MM.1S (cell line): ENCODE measurements at regions not wholly inside any gene's neighbourhood (a gene's known extent, or its start where the extent isn't known, plus 50 kb on each side); places are given as distances from the start of the nearest gene placed in this dataset.

Experiments
- DNase-seq: peaks from one replicate; pipeline ENCODE4 v3.0.0-alpha.2; 2015
- H2AFZ ChIP-seq: fragments of 300-600 bp; sonication (generic); 2 replicates; pipeline ENCODE4 v1.6.0; 2016; ENCODE audit warnings: antibody characterized with exemption, low read length
- H3F3A ChIP-seq: fragments of 300-600 bp; sonication (generic); 2 replicates; pipeline ENCODE4 v1.6.1; 2016; ENCODE audit warnings: mild to moderate bottlenecking, antibody characterized with exemption, low read length, moderate library complexity, mixed read lengths; ENCODE audit not compliant: insufficient read depth
- H3K27ac ChIP-seq: fragments of 300-600 bp; sonication (generic); 2 replicates; pipeline ENCODE4 v1.5.1; 2016; ENCODE audit warnings: mild to moderate bottlenecking, low read length
- H3K27me3 ChIP-seq: fragments of 300-600 bp; sonication (generic); replicated peaks from 2 replicates; pipeline ENCODE4 v1.6.0; 2016; ENCODE audit warnings: low read length; ENCODE audit not compliant: insufficient read depth
- H3K36me3 ChIP-seq: fragments of 300-600 bp; sonication (generic); replicated peaks from 2 replicates; pipeline ENCODE4 v1.6.1; 2016; ENCODE audit warnings: mild to moderate bottlenecking, low read length, mixed read lengths; ENCODE audit not compliant: insufficient read depth
- H3K4me1 ChIP-seq: fragments of 300-600 bp; sonication (generic); 2 replicates; pipeline ENCODE4 v1.6.1; 2016; ENCODE audit warnings: low read length, mixed read lengths
- H3K4me2 ChIP-seq: fragments of 300-600 bp; sonication (generic); 2 replicates; pipeline ENCODE4 v1.6.0; 2016; ENCODE audit warnings: low read depth, low read length
- H3K4me3 ChIP-seq: fragments of 300-600 bp; sonication (generic); 2 replicates; pipeline ENCODE4 v1.5.1; 2016; ENCODE audit warnings: low read length, mixed read lengths
- H3K79me2 ChIP-seq: fragments of 300-600 bp; sonication (generic); 2 replicates; pipeline ENCODE4 v1.6.1; 2016; ENCODE audit warnings: mixed run types, low read length, mixed read lengths
- H3K9ac ChIP-seq: fragments of 300-600 bp; sonication (generic); 2 replicates; pipeline ENCODE4 v1.6.1; 2016; ENCODE audit warnings: low read length, mixed read lengths
- H3K9me2 ChIP-seq: fragments of 300-600 bp; sonication (generic); replicated peaks from 2 replicates; pipeline ENCODE4 v1.6.1; 2016; ENCODE audit warnings: mild to moderate bottlenecking, low read length, mixed read lengths; ENCODE audit not compliant: insufficient read depth
- H3K9me3 ChIP-seq: fragments of 300-600 bp; sonication (generic); replicated peaks from 2 replicates; pipeline ENCODE4 v1.6.1; 2016; ENCODE audit warnings: mild to moderate bottlenecking, low read length, mixed read lengths; ENCODE audit not compliant: insufficient read depth
- H4K20me1 ChIP-seq: fragments of 300-600 bp; sonication (generic); 2 replicates; pipeline ENCODE4 v1.6.1; 2016; ENCODE audit warnings: mild to moderate bottlenecking, low read length, moderate library complexity, mixed read lengths; ENCODE audit not compliant: insufficient read depth
- EZH2 ChIP-seq: fragments of 300-600 bp; sonication (generic); optimal IDR thresholded peaks from 2 replicates; pipeline ENCODE3; 2017; ENCODE audit warnings: low read depth, mild to moderate bottlenecking, antibody characterized with exemption, low read length, mixed read lengths
- EZH2phosphoT487 ChIP-seq: fragments of 300-600 bp; sonication (generic); IDR thresholded peaks from 2 replicates; pipeline ENCODE4 v1.6.1; 2018; ENCODE audit warnings: antibody characterized with exemption, low read length
- TF ChIP-seq, protein P1 (sequence below): fragments of 300-600 bp; sonication (generic); IDR thresholded peaks from 2 replicates; pipeline ENCODE4 v1.5.1; 2016; ENCODE audit warnings: antibody characterized with exemption, low read length, mixed read lengths

DNA sequence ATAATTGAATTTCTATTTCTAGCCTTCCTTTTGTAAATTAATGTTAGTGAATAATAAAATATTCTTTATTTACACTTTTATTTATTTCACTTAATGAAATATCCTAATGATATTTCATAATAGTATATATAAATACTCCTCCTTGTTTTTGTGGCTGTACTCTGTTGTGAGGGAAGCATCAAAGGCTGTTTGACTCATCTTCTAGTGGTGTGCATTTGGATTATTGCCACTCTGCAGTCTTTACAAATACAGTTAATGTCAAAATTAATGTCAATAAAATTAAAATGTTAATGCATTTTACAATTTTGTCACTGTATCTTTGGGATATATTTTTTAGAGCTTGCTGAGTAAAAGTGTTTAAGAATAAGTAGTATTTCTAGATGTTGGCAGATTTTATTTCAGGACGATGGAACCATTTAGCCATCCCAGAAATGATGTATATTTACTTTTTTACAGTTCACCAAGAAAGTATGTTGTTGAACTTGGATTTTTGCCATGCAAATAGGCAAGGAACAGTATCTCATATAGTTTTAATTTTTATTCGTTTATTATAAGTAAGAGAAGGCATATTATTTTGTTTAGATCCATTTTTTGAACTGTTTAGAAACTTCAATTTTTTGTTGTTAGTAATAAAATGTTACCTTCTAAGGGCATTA is 281.2 kb upstream of the SLITRK6 start:
- TF ChIP-seq EZH2 (no peak), EZH2phosphoT487 (no peak)
- TF ChIP-seq, protein P1, sequence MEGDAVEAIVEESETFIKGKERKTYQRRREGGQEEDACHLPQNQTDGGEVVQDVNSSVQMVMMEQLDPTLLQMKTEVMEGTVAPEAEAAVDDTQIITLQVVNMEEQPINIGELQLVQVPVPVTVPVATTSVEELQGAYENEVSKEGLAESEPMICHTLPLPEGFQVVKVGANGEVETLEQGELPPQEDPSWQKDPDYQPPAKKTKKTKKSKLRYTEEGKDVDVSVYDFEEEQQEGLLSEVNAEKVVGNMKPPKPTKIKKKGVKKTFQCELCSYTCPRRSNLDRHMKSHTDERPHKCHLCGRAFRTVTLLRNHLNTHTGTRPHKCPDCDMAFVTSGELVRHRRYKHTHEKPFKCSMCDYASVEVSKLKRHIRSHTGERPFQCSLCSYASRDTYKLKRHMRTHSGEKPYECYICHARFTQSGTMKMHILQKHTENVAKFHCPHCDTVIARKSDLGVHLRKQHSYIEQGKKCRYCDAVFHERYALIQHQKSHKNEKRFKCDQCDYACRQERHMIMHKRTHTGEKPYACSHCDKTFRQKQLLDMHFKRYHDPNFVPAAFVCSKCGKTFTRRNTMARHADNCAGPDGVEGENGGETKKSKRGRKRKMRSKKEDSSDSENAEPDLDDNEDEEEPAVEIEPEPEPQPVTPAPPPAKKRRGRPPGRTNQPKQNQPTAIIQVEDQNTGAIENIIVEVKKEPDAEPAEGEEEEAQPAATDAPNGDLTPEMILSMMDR = no peak
- no peak overlapping the region for H3K4me3 ChIP-seq

DNA sequence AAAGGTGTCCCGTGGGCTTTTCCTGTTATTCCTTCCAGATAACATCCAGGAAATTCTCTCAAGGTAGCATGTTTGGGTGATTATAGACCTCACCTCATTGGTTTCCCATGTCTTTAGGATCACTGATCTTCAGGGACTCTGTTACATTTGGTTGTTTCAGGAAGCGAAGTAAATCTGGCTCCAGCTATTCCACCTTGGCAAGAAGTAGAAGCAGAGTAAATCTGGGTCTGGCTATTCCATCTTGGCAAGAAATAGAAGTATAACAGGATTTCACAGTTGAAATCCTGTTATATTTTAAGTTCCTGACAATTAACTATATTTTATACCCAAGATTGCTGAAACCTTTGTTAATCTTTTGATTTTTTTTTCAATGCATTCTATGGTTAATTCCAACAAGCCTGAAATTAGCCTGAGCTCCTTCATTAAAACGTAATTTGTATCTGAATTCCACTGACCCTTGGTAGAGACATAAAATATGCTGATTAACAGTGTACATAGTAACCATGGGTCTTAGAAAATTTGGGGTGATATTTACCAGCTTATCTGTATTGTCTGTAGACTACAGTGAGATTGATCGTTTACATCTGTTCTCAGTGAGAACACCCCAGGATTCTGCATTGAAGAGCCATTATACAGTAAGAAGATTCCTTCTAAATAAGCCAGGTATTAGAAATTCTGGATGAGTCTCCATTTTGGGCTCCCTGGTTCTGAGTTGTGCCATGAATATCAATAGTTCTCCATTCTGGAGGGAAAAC is 267.6 kb upstream of the SLITRK6 start:
- no peaks in the 10 kb centered on the region for H3K9me2 ChIP-seq
- H3K36me3 ChIP-seq = no peaks in the 10 kb centered on the region
- H2AFZ ChIP-seq = no peak overlapping the region
- no peaks in the 10 kb centered on the region for H3K27me3 ChIP-seq
- no peaks in the 10 kb centered on the region for H3K79me2 ChIP-seq
- H3K4me3 ChIP-seq = no peak overlapping the region
- TF ChIP-seq EZH2phosphoT487 = no peak
- no peak for TF ChIP-seq EZH2
- TF ChIP-seq, protein P1 = no peak
- no peak overlapping the region for H3K9ac ChIP-seq
- H3K4me1 ChIP-seq = no peaks in the 10 kb centered on the region
- no peaks in the 10 kb centered on the region for H4K20me1 ChIP-seq
- DNase-seq = no peak
- H3K4me2 ChIP-seq = no peak overlapping the region
- H3K9me3 ChIP-seq = no peaks in the 10 kb centered on the region
- H3K27ac ChIP-seq = no peak overlapping the region
- no peaks in the 10 kb centered on the region for H3F3A ChIP-seq

More for the DNA sequence above, 281.2 kb upstream of the SLITRK6 start:
- Histone ChIP-seq H3K27ac (no peak overlapping the region), H3K9ac (no peak overlapping the region), H2AFZ (no peak overlapping the region), H3K4me2 (no peak overlapping the region), H3K9me2 (no peaks in the 10 kb centered on the region), H4K20me1 (no peaks in the 10 kb centered on the region), H3F3A (no peaks in the 10 kb centered on the region), H3K79me2 (no peaks in the 10 kb centered on the region), H3K27me3 (no peaks in the 10 kb centered on the region), H3K9me3 (no peaks in the 10 kb centered on the region), H3K36me3 (no peaks in the 10 kb centered on the region), H3K4me1 (no peaks in the 10 kb centered on the region)
- no peak for DNase-seq

DNA sequence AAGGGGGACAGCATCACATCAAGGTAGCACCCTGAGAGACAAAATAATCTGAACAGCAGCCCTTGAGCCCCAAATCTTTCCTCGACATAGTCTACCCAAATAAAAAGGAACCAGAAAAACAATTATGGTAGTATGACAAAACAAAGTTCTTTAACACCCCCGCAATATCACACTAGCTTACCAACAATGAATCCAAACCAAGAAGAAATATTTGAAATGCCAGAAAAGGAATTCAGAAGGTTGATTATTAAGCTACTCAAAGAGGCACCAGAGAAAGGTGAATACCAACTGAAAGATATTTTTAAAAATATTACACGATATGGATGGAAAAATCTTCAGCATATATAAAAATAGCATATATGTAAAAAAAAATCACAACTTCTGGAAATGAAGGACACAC is 252.9 kb upstream of the SLITRK6 start:
- no peak overlapping the region for H2AFZ ChIP-seq
- no peaks in the 10 kb centered on the region for H3F3A ChIP-seq
- H3K27me3 ChIP-seq = no peaks in the 10 kb centered on the region
- H3K4me2 ChIP-seq = no peak overlapping the region
- H3K9ac ChIP-seq = no peak overlapping the region
- TF ChIP-seq, protein P1 = no peak
- TF ChIP-seq EZH2 (no peak), EZH2phosphoT487 (no peak)
- DNase-seq = no peak
- no peaks in the 10 kb centered on the region for H3K36me3 ChIP-seq
- H3K9me3 ChIP-seq = no peaks in the 10 kb centered on the region
- H3K4me3 ChIP-seq = no peak overlapping the region
- no peaks in the 10 kb centered on the region for H3K4me1 ChIP-seq
- no peaks in the 10 kb centered on the region for H3K9me2 ChIP-seq
- H4K20me1 ChIP-seq = no peaks in the 10 kb centered on the region
- H3K27ac ChIP-seq = no peak overlapping the region
- H3K79me2 ChIP-seq = no peaks in the 10 kb centered on the region
